ENCODE measurements at regions not wholly inside any gene's neighbourhood (a gene's known extent, or its start where the extent isn't known, plus 50 kb on each side); places are given as distances from the start of the nearest gene placed in this dataset.

- no peak for DNase-seq (ENCODE audit: low read depth)
- TF ChIP-seq CTCF (IDR thresholded peaks at IDR 0.05; ENCODE audit: control insufficient read depth, insufficient read depth, low read depth, low read length, missing control alignments), result no peak
- H3K4me3 ChIP-seq (ENCODE audit: control insufficient read depth, low read depth, low read length), result no peak overlapping the region
Observed at GRCh38 chr15:66644000-66644787, 57.8 kb upstream of the SMAD6 start.

- TF ChIP-seq CTCF (IDR thresholded peaks at IDR 0.05; ENCODE audit: control insufficient read depth, insufficient read depth, low read depth, low read length, missing control alignments), result no peak
- no peak overlapping the region for H3K4me3 ChIP-seq (ENCODE audit: control insufficient read depth, low read depth, low read length)
- DNase-seq (ENCODE audit: low read depth), result no peak
Observed at GRCh38 chr15:66644869-66645268, 57.2 kb upstream of the SMAD6 start.

- H3K4me3 ChIP-seq (ENCODE audit: control insufficient read depth, low read depth, low read length), result no peak overlapping the region
- DNase-seq (ENCODE audit: low read depth), result peak; percentile 13
- no peak for TF ChIP-seq CTCF (IDR thresholded peaks at IDR 0.05; ENCODE audit: control insufficient read depth, insufficient read depth, low read depth, low read length, missing control alignments)
Observed at GRCh38 chr15:66646308-66646707, 55.7 kb upstream of the SMAD6 start.

GRCh38 chr15:66646799-66647198, 55.2 kb upstream of the SMAD6 start:
- no peak for DNase-seq (ENCODE audit: low read depth)
- TF ChIP-seq CTCF (IDR thresholded peaks at IDR 0.05; ENCODE audit: control insufficient read depth, insufficient read depth, low read depth, low read length, missing control alignments), result no peak
- no peak overlapping the region for H3K4me3 ChIP-seq (ENCODE audit: control insufficient read depth, low read depth, low read length)

- TF ChIP-seq CTCF (IDR thresholded peaks at IDR 0.05; ENCODE audit: control insufficient read depth, insufficient read depth, low read depth, low read length, missing control alignments), result no peak
- DNase-seq (ENCODE audit: low read depth), result no peak
- H3K4me3 ChIP-seq (ENCODE audit: control insufficient read depth, low read depth, low read length), result no peak overlapping the region
Observed at GRCh38 chr15:66647358-66647757, 54.7 kb upstream of the SMAD6 start.

- DNase-seq (ENCODE audit: low read depth), result no peak
- no peak overlapping the region for H3K4me3 ChIP-seq (ENCODE audit: control insufficient read depth, low read depth, low read length)
- TF ChIP-seq CTCF (IDR thresholded peaks at IDR 0.05; ENCODE audit: control insufficient read depth, insufficient read depth, low read depth, low read length, missing control alignments), result no peak
Observed at GRCh38 chr15:66648588-66648987, 53.4 kb upstream of the SMAD6 start.
